Nephron progenitor cell (in vitro differentiated cells): ENCODE measurements at regions not wholly inside any gene's neighbourhood (a gene's known extent, or its start where the extent isn't known, plus 50 kb on each side); places are given as distances from the start of the nearest gene placed in this dataset.

Experiments
- DNase-seq: peaks from one replicate; pipeline ENCODE4 v3.0.0; 2021
- H3K27ac Mint-ChIP-seq: 2 replicates; pipeline ENCODE4 v1.8.0; 2021; ENCODE audit warnings: mild to moderate bottlenecking, moderate library complexity, mixed read lengths
- H3K27me3 Mint-ChIP-seq: 2 replicates; pipeline ENCODE4 v1.8.0; 2021; ENCODE audit warnings: mild to moderate bottlenecking, low read depth, mixed read lengths; ENCODE audit not compliant: poor library complexity
- H3K36me3 Mint-ChIP-seq: 2 replicates; pipeline ENCODE4 v1.8.0; 2021; ENCODE audit warnings: low read depth, mixed read lengths
- H3K4me1 Mint-ChIP-seq: 2 replicates; pipeline ENCODE4 v1.8.0; 2021; ENCODE audit warnings: mixed read lengths
- H3K4me3 Mint-ChIP-seq: 2 replicates; pipeline ENCODE4 v1.8.0; 2021; ENCODE audit warnings: mild to moderate bottlenecking, moderate library complexity, mixed read lengths
- H3K9me3 Mint-ChIP-seq: 2 replicates; pipeline ENCODE4 v1.8.0; 2021; ENCODE audit warnings: mild to moderate bottlenecking, moderate library complexity, mixed read lengths
- TF ChIP-seq, protein P1 (sequence below): fragments of 200-600 bp; sonication (generic); IDR thresholded peaks from 2 replicates; pipeline ENCODE4 v1.5.0; 2021; ENCODE audit warnings: antibody characterized with exemption

DNA sequence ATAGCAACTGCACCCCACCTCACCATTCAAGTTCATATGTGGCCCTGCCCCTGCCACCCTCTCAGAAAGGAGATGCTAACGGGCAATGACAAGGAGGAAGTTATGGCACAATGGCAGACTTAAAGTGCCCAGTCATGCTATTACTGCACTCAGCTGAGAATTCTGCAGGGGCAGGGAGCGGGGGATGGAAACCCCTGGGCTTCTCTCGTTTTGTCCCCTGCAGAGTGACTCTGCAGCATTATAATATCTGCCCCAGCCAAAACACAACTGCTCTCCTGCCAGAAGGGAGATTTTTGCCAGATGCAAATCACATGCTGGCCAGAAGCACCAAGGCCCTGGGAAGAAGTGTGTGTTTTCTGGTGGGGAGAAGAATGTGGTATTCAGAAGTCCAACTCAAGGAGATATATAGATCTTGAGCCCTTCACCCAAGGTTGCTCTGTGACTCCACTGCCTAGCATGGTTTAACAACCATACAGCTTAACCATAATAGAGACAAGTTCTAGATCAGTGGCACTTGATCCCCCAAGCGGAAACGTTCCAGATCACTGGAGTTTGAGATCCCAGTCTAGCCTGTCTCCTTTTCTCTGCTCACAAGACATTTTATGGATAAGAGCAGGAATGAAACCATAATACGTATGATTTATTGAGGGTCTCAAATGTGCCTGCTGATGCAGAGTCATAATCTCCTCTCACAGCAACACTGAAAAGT, 207.0 kb upstream of the MAP3K1 start:
- Mint-ChIP-seq H3K27ac (no peak overlapping the region), H3K9me3 (peaks cover 33% of the 10 kb centered on the region), H3K4me3 (no peak overlapping the region), H3K4me1 (peaks cover 35% of the 10 kb centered on the region), H3K36me3 (peaks cover 16% of the 10 kb centered on the region), H3K27me3 (peaks cover 16% of the 10 kb centered on the region)
- TF ChIP-seq, protein P1, sequence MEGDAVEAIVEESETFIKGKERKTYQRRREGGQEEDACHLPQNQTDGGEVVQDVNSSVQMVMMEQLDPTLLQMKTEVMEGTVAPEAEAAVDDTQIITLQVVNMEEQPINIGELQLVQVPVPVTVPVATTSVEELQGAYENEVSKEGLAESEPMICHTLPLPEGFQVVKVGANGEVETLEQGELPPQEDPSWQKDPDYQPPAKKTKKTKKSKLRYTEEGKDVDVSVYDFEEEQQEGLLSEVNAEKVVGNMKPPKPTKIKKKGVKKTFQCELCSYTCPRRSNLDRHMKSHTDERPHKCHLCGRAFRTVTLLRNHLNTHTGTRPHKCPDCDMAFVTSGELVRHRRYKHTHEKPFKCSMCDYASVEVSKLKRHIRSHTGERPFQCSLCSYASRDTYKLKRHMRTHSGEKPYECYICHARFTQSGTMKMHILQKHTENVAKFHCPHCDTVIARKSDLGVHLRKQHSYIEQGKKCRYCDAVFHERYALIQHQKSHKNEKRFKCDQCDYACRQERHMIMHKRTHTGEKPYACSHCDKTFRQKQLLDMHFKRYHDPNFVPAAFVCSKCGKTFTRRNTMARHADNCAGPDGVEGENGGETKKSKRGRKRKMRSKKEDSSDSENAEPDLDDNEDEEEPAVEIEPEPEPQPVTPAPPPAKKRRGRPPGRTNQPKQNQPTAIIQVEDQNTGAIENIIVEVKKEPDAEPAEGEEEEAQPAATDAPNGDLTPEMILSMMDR = no peak
- no peak for DNase-seq

DNA sequence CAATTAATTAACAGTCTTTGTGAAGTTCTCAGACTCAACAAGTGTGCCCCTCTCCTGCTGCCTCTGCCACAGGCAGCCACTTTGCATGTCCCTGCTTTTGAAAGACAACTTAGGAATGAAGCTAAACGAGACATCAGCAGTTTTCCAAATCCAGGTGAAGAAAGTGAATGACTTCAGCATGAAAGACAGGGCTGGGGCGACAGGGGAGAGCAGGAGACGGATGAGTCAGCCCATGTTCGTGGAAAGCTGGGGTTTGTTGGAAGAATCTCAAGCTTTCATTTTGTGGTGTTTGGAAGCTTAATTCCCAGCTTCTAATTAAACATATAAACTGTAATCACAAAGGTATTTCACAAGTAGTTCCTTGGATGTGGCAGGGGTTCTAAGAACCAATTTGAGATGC, 207.8 kb upstream of the MAP3K1 start:
- Mint-ChIP-seq H3K4me1 (peaks cover 35% of the 10 kb centered on the region), H3K9me3 (peaks cover 26% of the 10 kb centered on the region), H3K27ac (no peak overlapping the region), H3K4me3 (no peak overlapping the region), H3K36me3 (peaks cover 16% of the 10 kb centered on the region), H3K27me3 (peaks cover 21% of the 10 kb centered on the region)
- TF ChIP-seq, protein P1 = no peak
- DNase-seq = no peak

DNA sequence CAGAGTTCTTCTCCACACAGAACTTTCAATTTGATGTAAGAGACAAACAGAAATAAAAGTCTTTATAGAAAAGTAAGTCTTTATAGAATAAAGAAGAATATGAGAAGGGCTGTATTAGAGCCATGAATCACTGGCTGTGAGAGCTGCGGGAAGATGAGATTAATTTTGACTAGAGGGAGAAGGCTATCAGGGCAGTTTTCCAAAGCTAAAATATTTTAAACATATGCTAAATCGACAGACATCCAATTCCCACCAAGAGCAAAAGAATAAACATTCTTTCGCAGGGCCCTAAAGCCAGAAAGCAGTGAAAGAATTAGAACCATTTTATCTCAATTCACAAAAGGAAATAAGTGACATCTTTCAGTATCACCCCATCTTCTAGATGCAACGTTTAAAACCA, 208.3 kb upstream of the MAP3K1 start:
- no peak overlapping the region for H3K4me3 Mint-ChIP-seq
- H3K27ac Mint-ChIP-seq = no peak overlapping the region
- DNase-seq = no peak
- H3K36me3 Mint-ChIP-seq = peaks cover 16% of the 10 kb centered on the region
- H3K27me3 Mint-ChIP-seq = peaks cover 21% of the 10 kb centered on the region
- H3K4me1 Mint-ChIP-seq = peaks cover 35% of the 10 kb centered on the region
- H3K9me3 Mint-ChIP-seq = peaks cover 21% of the 10 kb centered on the region
- TF ChIP-seq, protein P1 = no peak

DNA sequence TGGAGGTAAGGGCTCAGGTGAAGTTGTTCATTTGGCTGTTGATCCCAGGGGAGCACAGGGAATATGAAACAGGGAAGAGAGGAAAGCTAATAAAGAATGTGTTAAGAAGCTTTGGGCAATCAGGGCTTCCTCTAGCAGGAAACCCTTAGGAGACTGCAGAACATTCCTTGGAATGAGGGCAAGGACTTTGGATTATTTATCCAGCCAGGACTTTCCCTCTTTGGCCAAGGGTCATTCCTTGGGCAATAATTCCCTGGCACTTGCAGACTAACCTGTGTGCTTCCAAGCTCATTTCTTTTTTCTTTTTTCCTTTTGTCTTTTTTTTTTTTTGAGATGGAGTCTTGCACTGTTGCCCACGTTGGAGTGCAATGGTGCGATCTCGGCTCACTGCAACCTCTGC, 209.2 kb upstream of the MAP3K1 start:
- Mint-ChIP-seq H3K36me3 (peaks cover 9% of the 10 kb centered on the region), H3K4me3 (no peak overlapping the region), H3K9me3 (peaks cover 13% of the 10 kb centered on the region), H3K4me1 (peaks cover 40% of the 10 kb centered on the region), H3K27ac (no peak overlapping the region), H3K27me3 (peaks cover 21% of the 10 kb centered on the region)
- DNase-seq = no peak
- TF ChIP-seq, protein P1 = no peak

DNA sequence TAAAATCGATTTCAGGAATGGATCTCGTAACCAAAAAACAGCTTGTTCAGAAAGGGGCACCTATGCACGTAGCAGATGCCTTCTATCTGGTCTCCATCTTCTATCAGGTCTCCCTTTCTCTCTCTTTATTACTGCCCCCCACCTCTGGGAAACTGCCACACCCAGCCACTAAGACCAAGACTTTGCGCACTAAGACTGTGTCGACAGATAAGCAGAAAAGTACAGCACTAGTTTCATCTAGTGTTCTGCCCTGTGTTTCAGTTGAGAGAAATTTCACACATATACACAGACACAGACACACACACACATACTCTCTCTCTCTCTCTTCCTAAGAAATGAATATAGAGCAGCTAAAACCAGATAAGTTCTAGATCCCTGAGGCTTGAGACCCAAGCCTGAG, 210.1 kb upstream of the MAP3K1 start:
- TF ChIP-seq, protein P1 = no peak
- DNase-seq = no peak
- Mint-ChIP-seq H3K4me3 (no peak overlapping the region), H3K9me3 (peaks cover 4% of the 10 kb centered on the region), H3K27ac (no peak overlapping the region), H3K27me3 (peaks cover 18% of the 10 kb centered on the region), H3K36me3 (peaks cover under 1% of the 10 kb centered on the region), H3K4me1 (peaks cover 48% of the 10 kb centered on the region)

DNA sequence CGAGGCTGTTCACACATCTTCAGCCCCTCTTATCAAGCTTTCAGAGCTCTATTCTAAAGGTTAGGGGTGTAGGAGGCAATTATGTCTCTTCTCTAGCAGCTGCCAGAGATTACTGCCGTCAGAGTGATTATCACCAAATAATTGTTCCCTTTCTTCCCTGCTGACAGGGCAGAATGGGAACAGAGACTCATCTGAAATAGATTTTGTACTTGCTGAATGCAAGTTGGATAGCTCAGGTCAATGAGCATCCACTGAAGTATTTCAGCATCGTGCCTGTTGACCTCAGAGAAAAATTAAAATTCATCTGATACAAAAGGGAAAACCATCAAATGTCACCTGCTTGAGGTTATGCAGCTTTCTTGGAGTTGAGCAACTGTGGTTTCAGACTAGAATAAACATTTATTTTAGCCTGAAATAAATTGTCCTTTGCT, 213.7 kb upstream of the MAP3K1 start:
- no peaks in the 10 kb centered on the region for H3K36me3 Mint-ChIP-seq
- peaks cover 19% of the 10 kb centered on the region for H3K27me3 Mint-ChIP-seq
- no peak for DNase-seq
- no peak overlapping the region for H3K4me3 Mint-ChIP-seq
- H3K4me1 Mint-ChIP-seq = peaks cover 41% of the 10 kb centered on the region
- H3K27ac Mint-ChIP-seq = no peak overlapping the region
- TF ChIP-seq, protein P1 = no peak
- peaks cover 4% of the 10 kb centered on the region for H3K9me3 Mint-ChIP-seq
